ENCODE measurements at regions not wholly inside any gene's neighbourhood (a gene's known extent, or its start where the extent isn't known, plus 50 kb on each side); places are given as distances from the start of the nearest gene placed in this dataset.

DNA sequence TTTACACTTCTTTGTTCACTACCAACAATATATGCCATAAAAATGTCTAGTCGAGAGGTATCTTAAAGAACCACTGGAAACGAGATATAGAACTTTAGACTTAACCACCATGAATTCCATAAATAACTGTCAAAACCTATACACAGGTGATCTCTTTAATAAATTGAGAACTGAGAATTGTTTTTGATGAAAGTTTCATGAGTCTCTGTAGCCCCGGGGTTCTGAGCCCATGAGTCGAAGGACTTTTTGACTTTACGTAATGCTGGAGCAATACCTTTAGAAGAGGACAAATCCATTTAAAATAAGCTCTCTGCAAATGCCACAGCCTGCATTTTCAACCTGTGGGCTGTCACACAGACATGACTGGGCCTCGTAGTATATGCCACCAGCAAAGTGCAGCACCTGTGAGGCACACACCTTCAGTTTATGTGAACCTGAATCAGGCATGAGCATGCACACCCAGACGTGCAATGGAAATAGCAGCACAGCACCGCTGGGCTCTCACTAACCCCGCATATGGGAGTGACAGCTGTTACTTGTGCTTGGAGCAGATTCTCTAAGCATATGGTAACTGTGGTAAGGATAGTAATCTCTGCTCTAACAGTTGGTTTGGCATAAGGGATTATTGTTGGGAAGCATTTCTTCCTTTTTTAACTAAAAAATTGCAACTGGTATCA is 383.2 kb downstream of the SOCS6 start:
- intact Hi-C loops (cut with micrococcal nuclease; ENCODE audit: unreplicated experiment): no loop called here
- no TSS peak for BruUV-seq (replicated peaks)
- Histone ChIP-seq H3K27me3 (ENCODE audit: control insufficient read depth, insufficient read depth, low read length) (no peaks in the 10 kb centered on the region), H3K4me1 (ENCODE audit: control insufficient read depth, insufficient read depth, low read length) (no peaks in the 10 kb centered on the region), H3K9me3 (ENCODE audit: control insufficient read depth, insufficient read depth, low read depth, low read length) (no peaks in the 10 kb centered on the region), H3K36me3 (ENCODE audit: control insufficient read depth, insufficient read depth, low read length) (no peaks in the 10 kb centered on the region), H3K4me3 (ENCODE audit: low read depth in 2 of 2, low read length in 2 of 2) (no peak overlapping the region), H3K27ac (ENCODE audit: low read length) (no peak overlapping the region)
- in situ Hi-C loops (cut with HindIII; ENCODE audit: low pct_unique_long_range_greater_than_20kb, low sequenced_read_pairs): no loop called here
- ChIA-PET POLR2A (no interaction called here), CTCF (no interaction called here)
- ATAC-seq (no peak), DNase-seq (ENCODE audit: low read depth, low spot score) (no peak)
- TF ChIP-seq POLR2AphosphoS5 (IDR thresholded peaks at IDR 0.05; ENCODE audit: low read depth, low read length): no peak
- TF ChIP-seq TCF7L2 (IDR thresholded peaks at IDR 0.05; ENCODE audit: low read depth, low read length): no peak
- TF ChIP-seq, protein P1, sequence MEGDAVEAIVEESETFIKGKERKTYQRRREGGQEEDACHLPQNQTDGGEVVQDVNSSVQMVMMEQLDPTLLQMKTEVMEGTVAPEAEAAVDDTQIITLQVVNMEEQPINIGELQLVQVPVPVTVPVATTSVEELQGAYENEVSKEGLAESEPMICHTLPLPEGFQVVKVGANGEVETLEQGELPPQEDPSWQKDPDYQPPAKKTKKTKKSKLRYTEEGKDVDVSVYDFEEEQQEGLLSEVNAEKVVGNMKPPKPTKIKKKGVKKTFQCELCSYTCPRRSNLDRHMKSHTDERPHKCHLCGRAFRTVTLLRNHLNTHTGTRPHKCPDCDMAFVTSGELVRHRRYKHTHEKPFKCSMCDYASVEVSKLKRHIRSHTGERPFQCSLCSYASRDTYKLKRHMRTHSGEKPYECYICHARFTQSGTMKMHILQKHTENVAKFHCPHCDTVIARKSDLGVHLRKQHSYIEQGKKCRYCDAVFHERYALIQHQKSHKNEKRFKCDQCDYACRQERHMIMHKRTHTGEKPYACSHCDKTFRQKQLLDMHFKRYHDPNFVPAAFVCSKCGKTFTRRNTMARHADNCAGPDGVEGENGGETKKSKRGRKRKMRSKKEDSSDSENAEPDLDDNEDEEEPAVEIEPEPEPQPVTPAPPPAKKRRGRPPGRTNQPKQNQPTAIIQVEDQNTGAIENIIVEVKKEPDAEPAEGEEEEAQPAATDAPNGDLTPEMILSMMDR (IDR thresholded peaks at IDR 0.05): no peak
- TF ChIP-seq, protein P2, sequence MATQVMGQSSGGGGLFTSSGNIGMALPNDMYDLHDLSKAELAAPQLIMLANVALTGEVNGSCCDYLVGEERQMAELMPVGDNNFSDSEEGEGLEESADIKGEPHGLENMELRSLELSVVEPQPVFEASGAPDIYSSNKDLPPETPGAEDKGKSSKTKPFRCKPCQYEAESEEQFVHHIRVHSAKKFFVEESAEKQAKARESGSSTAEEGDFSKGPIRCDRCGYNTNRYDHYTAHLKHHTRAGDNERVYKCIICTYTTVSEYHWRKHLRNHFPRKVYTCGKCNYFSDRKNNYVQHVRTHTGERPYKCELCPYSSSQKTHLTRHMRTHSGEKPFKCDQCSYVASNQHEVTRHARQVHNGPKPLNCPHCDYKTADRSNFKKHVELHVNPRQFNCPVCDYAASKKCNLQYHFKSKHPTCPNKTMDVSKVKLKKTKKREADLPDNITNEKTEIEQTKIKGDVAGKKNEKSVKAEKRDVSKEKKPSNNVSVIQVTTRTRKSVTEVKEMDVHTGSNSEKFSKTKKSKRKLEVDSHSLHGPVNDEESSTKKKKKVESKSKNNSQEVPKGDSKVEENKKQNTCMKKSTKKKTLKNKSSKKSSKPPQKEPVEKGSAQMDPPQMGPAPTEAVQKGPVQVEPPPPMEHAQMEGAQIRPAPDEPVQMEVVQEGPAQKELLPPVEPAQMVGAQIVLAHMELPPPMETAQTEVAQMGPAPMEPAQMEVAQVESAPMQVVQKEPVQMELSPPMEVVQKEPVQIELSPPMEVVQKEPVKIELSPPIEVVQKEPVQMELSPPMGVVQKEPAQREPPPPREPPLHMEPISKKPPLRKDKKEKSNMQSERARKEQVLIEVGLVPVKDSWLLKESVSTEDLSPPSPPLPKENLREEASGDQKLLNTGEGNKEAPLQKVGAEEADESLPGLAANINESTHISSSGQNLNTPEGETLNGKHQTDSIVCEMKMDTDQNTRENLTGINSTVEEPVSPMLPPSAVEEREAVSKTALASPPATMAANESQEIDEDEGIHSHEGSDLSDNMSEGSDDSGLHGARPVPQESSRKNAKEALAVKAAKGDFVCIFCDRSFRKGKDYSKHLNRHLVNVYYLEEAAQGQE (IDR thresholded peaks at IDR 0.05; ENCODE audit: insufficient read depth in 1 of 2, low read depth in 2 of 2, low read length in 1 of 2): no peak
- no peak for TF ChIP-seq SIN3A (IDR thresholded peaks at IDR 0.05; ENCODE audit: borderline replicate concordance, insufficient read depth, low read depth, low read length)

DNA sequence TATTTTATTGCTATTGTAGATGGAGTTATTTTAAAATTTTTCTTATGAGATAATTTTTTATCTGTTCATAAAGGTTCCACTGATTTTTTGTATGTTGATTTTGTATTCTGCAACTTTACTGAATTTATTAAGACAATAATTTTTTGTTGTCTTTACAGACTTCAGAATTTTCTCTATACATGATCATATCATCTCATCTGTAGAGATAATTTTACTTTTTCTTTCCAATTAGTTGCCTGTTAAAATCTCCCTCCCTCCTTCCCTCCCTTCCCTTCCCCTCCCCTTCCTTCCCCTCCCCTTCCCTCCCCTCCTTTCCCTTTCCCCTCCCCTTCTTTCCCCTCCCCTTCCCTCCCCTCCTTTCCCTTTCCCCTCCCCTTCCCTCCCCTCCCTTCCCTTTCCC is 378.1 kb downstream of the SOCS6 start:
- POLR2A ChIA-PET: no interaction called here
- no peak overlapping the region for H3K27ac ChIP-seq (ENCODE audit: low read length)
- H3K36me3 ChIP-seq (ENCODE audit: control insufficient read depth, insufficient read depth, low read length): no peaks in the 10 kb centered on the region
- DNase-seq (ENCODE audit: low read depth, low spot score) (no peak), ATAC-seq (no peak)
- in situ Hi-C loops (cut with HindIII; ENCODE audit: low pct_unique_long_range_greater_than_20kb, low sequenced_read_pairs): no loop called here
- no peak overlapping the region for H3K4me3 ChIP-seq (ENCODE audit: low read depth in 2 of 2, low read length in 2 of 2)
- TF ChIP-seq SIN3A (IDR thresholded peaks at IDR 0.05; ENCODE audit: borderline replicate concordance, insufficient read depth, low read depth, low read length) (no peak), TCF7L2 (IDR thresholded peaks at IDR 0.05; ENCODE audit: low read depth, low read length) (no peak), POLR2AphosphoS5 (IDR thresholded peaks at IDR 0.05; ENCODE audit: low read depth, low read length) (no peak)
- TF ChIP-seq, protein P1 (IDR thresholded peaks at IDR 0.05): no peak
- TF ChIP-seq, protein P2 (IDR thresholded peaks at IDR 0.05; ENCODE audit: insufficient read depth in 1 of 2, low read depth in 2 of 2, low read length in 1 of 2): no peak
- CTCF ChIA-PET: no interaction called here
- no peaks in the 10 kb centered on the region for H3K9me3 ChIP-seq (ENCODE audit: control insufficient read depth, insufficient read depth, low read depth, low read length)
- no peaks in the 10 kb centered on the region for H3K4me1 ChIP-seq (ENCODE audit: control insufficient read depth, insufficient read depth, low read length)
- intact Hi-C loops (cut with micrococcal nuclease; ENCODE audit: unreplicated experiment): no loop called here
- BruUV-seq (replicated peaks): no TSS peak
- no peaks in the 10 kb centered on the region for H3K27me3 ChIP-seq (ENCODE audit: control insufficient read depth, insufficient read depth, low read length)
